NOMO-1 treated with DMSO at 0.1 percent for 48 hours (cell line): ENCODE measurements at regions not wholly inside any gene's neighbourhood (a gene's known extent, or its start where the extent isn't known, plus 50 kb on each side); places are given as distances from the start of the nearest gene placed in this dataset.
"Not testable (repeated sequence)": the region's sequence is repeated elsewhere in the genome, so short reads cannot be mapped to it uniquely, and the experiment has no call there.

ENCODE experiments used
- DNase-seq: peaks from one replicate; lab custom pipeline; 2025; ENCODE audit not compliant: unreplicated experiment; lab: John Stamatoyannopoulos, UW

GRCh38 chr15:44817797-44818196 is 81.5 kb downstream of the TRIM69 start:
- DNase-seq: not testable (repeated sequence)

- DNase-seq: not testable (repeated sequence)
Observed at GRCh38 chr15:44819331-44819987, 83.1 kb downstream of the TRIM69 start.

- not testable (repeated sequence) for DNase-seq
Observed at GRCh38 chr15:44820535-44820934, 84.2 kb downstream of the TRIM69 start.

- not testable (repeated sequence) for DNase-seq
Observed at GRCh38 chr15:44820967-44821366, 84.6 kb downstream of the TRIM69 start.

- not testable (repeated sequence) for DNase-seq
Observed at GRCh38 chr15:44824277-44825145, 88.2 kb downstream of the TRIM69 start.

GRCh38 chr15:44826583-44826982 is 90.3 kb downstream of the TRIM69 start:
- DNase-seq: not testable (repeated sequence)

- DNase-seq: not testable (repeated sequence)
Observed at GRCh38 chr15:44828229-44828914, 92.0 kb downstream of the TRIM69 start.

- not testable (repeated sequence) for DNase-seq
Observed at GRCh38 chr15:44829150-44829549, 92.8 kb downstream of the TRIM69 start.

- not testable (repeated sequence) for DNase-seq
Observed at GRCh38 chr15:44830692-44831408, 94.5 kb downstream of the TRIM69 start.

GRCh38 chr15:44831409-44831741 is 95.0 kb downstream of the TRIM69 start:
- not testable (repeated sequence) for DNase-seq

GRCh38 chr15:44832133-44832532 is 95.8 kb downstream of the TRIM69 start:
- DNase-seq: not testable (repeated sequence)

- not testable (repeated sequence) for DNase-seq
Observed at GRCh38 chr15:44833081-44833480, 96.8 kb downstream of the TRIM69 start.

- not testable (repeated sequence) for DNase-seq
Observed at GRCh38 chr15:44833761-44834160, 97.4 kb downstream of the TRIM69 start.

- not testable (repeated sequence) for DNase-seq
Observed at GRCh38 chr15:44835082-44835481, 98.8 kb downstream of the TRIM69 start.

GRCh38 chr15:44836094-44836493 is 99.8 kb downstream of the TRIM69 start:
- no peak for DNase-seq

GRCh38 chr15:44838929-44839328 is 102.6 kb downstream of the TRIM69 start:
- DNase-seq: not testable (repeated sequence)

- not testable (repeated sequence) for DNase-seq
Observed at GRCh38 chr15:44841762-44842161, 105.4 kb downstream of the TRIM69 start.

GRCh38 chr15:44842883-44843282 is 106.6 kb downstream of the TRIM69 start:
- DNase-seq: not testable (repeated sequence)

- not testable (repeated sequence) for DNase-seq
Observed at GRCh38 chr15:44844936-44845335, 108.6 kb downstream of the TRIM69 start.

GRCh38 chr15:44846156-44846555 is 109.8 kb downstream of the TRIM69 start:
- DNase-seq: not testable (repeated sequence)

- not testable (repeated sequence) for DNase-seq
Observed at GRCh38 chr15:44847555-44847954, 108.9 kb upstream of the TERB2 start.
